ENCODE measurements at regions not wholly inside any gene's neighbourhood (a gene's known extent, or its start where the extent isn't known, plus 50 kb on each side); places are given as distances from the start of the nearest gene placed in this dataset.

DNA sequence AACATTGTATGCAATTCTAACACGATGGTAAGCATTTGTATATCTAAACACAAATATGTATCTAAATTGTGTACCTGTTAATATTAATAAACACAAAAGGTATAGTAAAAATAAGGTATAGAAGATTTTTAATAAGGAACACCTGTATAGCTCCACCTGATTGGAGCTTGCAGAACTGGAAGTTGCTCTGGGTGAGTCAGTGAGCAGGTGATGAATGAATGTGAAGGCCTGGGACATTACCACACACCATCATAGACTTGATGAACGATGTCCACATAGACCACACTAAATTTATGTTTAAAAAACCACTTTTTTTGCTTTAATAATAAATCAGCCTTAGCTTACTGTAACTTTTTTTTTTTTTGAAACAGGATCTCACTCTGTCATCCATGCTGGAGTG is 97.6 kb upstream of the CLMP start:
- H3K36me3 ChIP-seq: no peaks in the 10 kb centered on the region
- no peak overlapping the region for H3K4me3 ChIP-seq
- TF ChIP-seq CTCF (IDR thresholded peaks at IDR 0.05) (no peak), POLR2AphosphoS5 (IDR thresholded peaks at IDR 0.05) (no peak), POLR2A (IDR thresholded peaks at IDR 0.05; ENCODE audit: low read depth) (no peak), EP300 (IDR thresholded peaks at IDR 0.05) (no peak)
- 79% methylated on average over 2 of the region's 2 CpGs for WGBS
- peaks cover 0 to 15% (median 0%) of the 10 kb centered on the region in 4 donors for H3K27me3 ChIP-seq
- H3K9me3 ChIP-seq: peaks cover 0 to under 1% (median 0%) of the 10 kb centered on the region in 4 donors
- H3K4me1 ChIP-seq: no peaks in the 10 kb centered on the region
- intact Hi-C loops (cut with DNase I): no loop called here
- DNase-seq (ENCODE audit: extremely low spot score): no peak
- H3K27ac ChIP-seq (replicated peaks in 1 of 4): no peak overlapping the region

DNA sequence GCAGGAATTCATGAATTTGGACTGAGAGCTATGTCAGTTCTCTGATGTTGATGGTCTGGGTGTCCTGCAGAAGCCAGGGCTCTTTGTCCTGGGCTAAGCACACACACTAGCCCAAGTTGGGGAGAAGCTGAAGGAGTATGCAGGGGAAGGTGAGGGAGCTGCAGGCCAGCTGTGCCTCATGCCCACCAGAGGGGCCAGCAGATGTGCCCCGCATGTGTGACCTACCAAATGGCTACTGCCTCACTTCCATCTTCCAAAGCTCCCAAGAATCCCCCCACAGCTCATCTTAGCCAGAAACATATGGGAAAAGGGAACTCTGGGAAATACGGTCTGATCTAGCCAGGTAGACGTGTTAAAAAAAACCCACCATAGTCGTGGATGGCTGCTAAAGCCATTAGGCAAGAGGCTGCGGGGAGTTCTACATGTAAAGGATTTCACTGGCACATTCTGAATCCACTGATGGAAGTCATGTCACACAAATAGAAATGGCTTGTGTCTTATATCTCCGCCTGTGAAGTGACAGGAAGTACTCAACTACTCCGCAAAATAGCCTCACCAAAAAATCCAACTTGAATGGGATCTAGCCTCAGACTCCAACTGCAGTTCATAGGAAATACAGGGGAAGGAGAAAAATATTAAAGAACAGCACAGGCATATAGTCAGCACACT is 96.3 kb upstream of the CLMP start:
- no peak overlapping the region for H3K27ac ChIP-seq (replicated peaks in 1 of 4)
- 79% methylated on average over 7 of the region's 7 CpGs for WGBS
- no peak for DNase-seq (ENCODE audit: extremely low spot score)
- no peaks in the 10 kb centered on the region for H3K36me3 ChIP-seq
- peaks cover 0 to 5% (median 0%) of the 10 kb centered on the region in 4 donors for H3K9me3 ChIP-seq
- H3K27me3 ChIP-seq: peaks cover 0 to 10% (median 0%) of the 10 kb centered on the region in 4 donors
- H3K4me3 ChIP-seq: no peak overlapping the region
- TF ChIP-seq POLR2A (IDR thresholded peaks at IDR 0.05; ENCODE audit: low read depth): no peak
- no peak for TF ChIP-seq EP300 (IDR thresholded peaks at IDR 0.05)
- no peak for TF ChIP-seq CTCF (IDR thresholded peaks at IDR 0.05)
- no peak for TF ChIP-seq POLR2AphosphoS5 (IDR thresholded peaks at IDR 0.05)
- intact Hi-C loops (cut with DNase I): no loop called here
- no peaks in the 10 kb centered on the region for H3K4me1 ChIP-seq

- peaks cover 0 to 5% (median 0%) of the 10 kb centered on the region in 4 donors for H3K9me3 ChIP-seq
- 77% methylated on average over 3 of the region's 3 CpGs for WGBS
These were observed 91.7 kb upstream of the CLMP start for GRCh38 chr11:123286761-123287160.

GRCh38 chr11:123286255-123286654 is 91.2 kb upstream of the CLMP start:
- peaks cover 0 to 5% (median 0%) of the 10 kb centered on the region in 4 donors for H3K9me3 ChIP-seq
- intact Hi-C loops (cut with DNase I): no loop called here
- no peaks in the 10 kb centered on the region for H3K36me3 ChIP-seq
- no peaks in the 10 kb centered on the region for H3K4me1 ChIP-seq
- no peak for TF ChIP-seq POLR2A (IDR thresholded peaks at IDR 0.05; ENCODE audit: low read depth)
- DNase-seq (ENCODE audit: extremely low spot score): no peak
- no peak overlapping the region for H3K4me3 ChIP-seq
- WGBS: 71% methylated on average over 5 of the region's 5 CpGs
- no peak overlapping the region for H3K27ac ChIP-seq (replicated peaks in 1 of 4)
- H3K27me3 ChIP-seq: peaks cover 0 to 15% (median 0%) of the 10 kb centered on the region in 4 donors

More at GRCh38 chr11:123286761-123287160, 91.7 kb upstream of the CLMP start:
- Histone ChIP-seq H3K27me3 (peaks cover 0 to 10% (median 0%) of the 10 kb centered on the region in 4 donors), H3K4me1 (no peaks in the 10 kb centered on the region), H3K27ac (replicated peaks in 1 of 4) (no peak overlapping the region), H3K36me3 (no peaks in the 10 kb centered on the region), H3K4me3 (no peak overlapping the region)
- intact Hi-C loops (cut with DNase I): no loop called here
- DNase-seq (ENCODE audit: extremely low spot score): no peak
- no peak for TF ChIP-seq CTCF (IDR thresholded peaks at IDR 0.05)
- TF ChIP-seq POLR2A (IDR thresholded peaks at IDR 0.05; ENCODE audit: low read depth): no peak
- TF ChIP-seq EP300 (IDR thresholded peaks at IDR 0.05): no peak
- no peak for TF ChIP-seq POLR2AphosphoS5 (IDR thresholded peaks at IDR 0.05)

- Histone ChIP-seq H3K4me3 (no peak overlapping the region), H3K27me3 (peaks cover 0 to 17% (median 0%) of the 10 kb centered on the region in 4 donors), H3K27ac (replicated peaks in 1 of 4) (no peak overlapping the region), H3K4me1 (no peaks in the 10 kb centered on the region), H3K36me3 (no peaks in the 10 kb centered on the region), H3K9me3 (peaks cover 0 to 5% (median 0%) of the 10 kb centered on the region in 4 donors)
- DNase-seq (ENCODE audit: extremely low spot score): no peak
- WGBS: 68% methylated on average over 2 of the region's 2 CpGs
- intact Hi-C loops (cut with DNase I): no loop called here
- no peak for TF ChIP-seq CTCF (IDR thresholded peaks at IDR 0.05)
- no peak for TF ChIP-seq EP300 (IDR thresholded peaks at IDR 0.05)
- no peak for TF ChIP-seq POLR2A (IDR thresholded peaks at IDR 0.05; ENCODE audit: low read depth)
- TF ChIP-seq POLR2AphosphoS5 (IDR thresholded peaks at IDR 0.05): no peak
These were observed 89.4 kb upstream of the CLMP start for GRCh38 chr11:123284454-123284853.

Data from esophagus muscularis mucosa (tissue), 4 donors.